DOHH2 (cell line): ENCODE measurements at regions not wholly inside any gene's neighbourhood (a gene's known extent, or its start where the extent isn't known, plus 50 kb on each side); places are given as distances from the start of the nearest gene placed in this dataset.

Source experiments
- CTCF ChIP-seq: fragments of 200-600 bp; sonication (generic); IDR thresholded peaks from one replicate; pipeline ENCODE4 v1.5.1; 2014; ENCODE audit warnings: antibody characterized with exemption, mild to moderate bottlenecking, low read depth, low read length; ENCODE audit not compliant: poor library complexity, severe bottlenecking
- EZH2phosphoT487 ChIP-seq: fragments of 200-600 bp; sonication (generic); IDR thresholded peaks from 2 replicates; pipeline ENCODE4 v1.6.1; 2017; ENCODE audit warnings: borderline replicate concordance, mild to moderate bottlenecking, antibody characterized with exemption, low read length, moderate library complexity, mixed read lengths

GRCh38 chr10:15436696-15437095, 65.6 kb upstream of the FAM171A1 start:
- TF ChIP-seq CTCF: no peak
- no peak for TF ChIP-seq EZH2phosphoT487
